ENCODE measurements at regions not wholly inside any gene's neighbourhood (a gene's known extent, or its start where the extent isn't known, plus 50 kb on each side); places are given as distances from the start of the nearest gene placed in this dataset.

DNA sequence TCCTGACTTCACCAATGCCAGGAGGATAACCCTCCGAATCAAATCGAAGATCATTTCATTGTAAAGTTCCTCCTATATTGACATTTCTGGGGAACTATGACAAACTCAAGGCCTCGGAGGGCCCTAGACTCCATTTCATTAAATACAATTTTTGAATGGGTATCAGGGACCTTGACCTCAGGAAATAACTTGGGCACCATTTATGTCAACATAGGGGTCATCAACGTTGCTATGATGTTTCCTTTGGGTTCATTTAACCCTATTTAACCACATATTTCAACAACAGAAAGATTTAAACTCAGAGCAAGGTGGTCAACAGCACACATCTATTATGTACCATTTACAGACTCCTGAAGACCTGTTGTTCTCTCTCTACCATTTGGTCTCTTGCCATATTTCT, 395.1 kb downstream of the TRIML1 start:
- no peak for DNase-seq (ENCODE audit: low read depth in 1 of 2, low spot score in 1 of 2)

DNA sequence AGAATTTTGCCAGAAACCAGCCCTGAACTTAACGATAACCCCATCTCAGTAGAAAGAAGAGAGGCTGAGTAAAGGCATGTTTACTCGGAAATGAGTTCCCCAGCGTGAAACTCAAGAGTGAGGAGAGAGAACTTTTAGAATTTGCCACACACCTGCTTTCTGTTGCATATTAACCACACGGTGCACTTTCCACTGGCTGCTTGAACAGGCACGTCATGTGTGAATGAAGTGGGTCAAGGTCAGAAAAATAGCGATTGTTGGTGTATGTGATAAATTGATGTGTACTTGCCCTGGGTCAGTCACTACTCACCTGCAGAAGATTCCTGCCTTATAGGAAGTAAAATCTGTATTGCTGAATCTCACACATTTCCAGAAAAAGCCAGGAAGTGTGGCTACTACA, 395.7 kb downstream of the TRIML1 start:
- no peak for DNase-seq (ENCODE audit: low read depth in 1 of 2, low spot score in 1 of 2)

DNA sequence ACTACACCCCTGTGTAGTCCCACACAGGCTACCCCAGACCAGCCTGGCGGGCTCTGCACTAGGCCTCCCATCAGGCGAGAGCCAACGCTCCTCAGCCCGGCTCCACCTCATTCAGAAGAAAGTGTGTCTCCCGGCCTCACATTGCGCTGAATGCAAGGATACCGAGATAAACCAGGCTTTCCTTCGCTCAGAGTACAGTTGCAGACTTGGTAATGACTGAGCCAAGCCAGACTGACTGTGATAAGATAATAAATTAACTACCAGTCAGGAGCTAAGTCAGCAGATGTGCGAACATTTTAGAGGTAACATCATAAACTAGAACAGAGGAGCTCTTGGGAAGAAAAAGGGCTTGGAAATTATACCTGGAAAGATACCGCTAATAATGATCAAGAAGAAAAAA, 397.6 kb downstream of the TRIML1 start:
- no peak for DNase-seq (ENCODE audit: low read depth in 1 of 2, low spot score in 1 of 2)

- no peak for DNase-seq (ENCODE audit: low read depth in 1 of 2, low spot score in 1 of 2)
These were observed 411.1 kb downstream of the TRIML1 start for GRCh38 chr4:188550296-188550695.

GRCh38 chr4:188551156-188551555, 411.9 kb downstream of the TRIML1 start:
- DNase-seq (ENCODE audit: low read depth in 1 of 2, low spot score in 1 of 2) = no peak

- no peak for DNase-seq (ENCODE audit: low read depth in 1 of 2, low spot score in 1 of 2)
These were observed 413.6 kb downstream of the TRIML1 start for GRCh38 chr4:188552741-188553275.

GRCh38 chr4:188554413-188554812, 415.2 kb downstream of the TRIML1 start:
- no peak for DNase-seq (ENCODE audit: low read depth in 1 of 2, low spot score in 1 of 2)

- no peak for DNase-seq (ENCODE audit: low read depth in 1 of 2, low spot score in 1 of 2)
These were observed 433.9 kb downstream of the TRIML1 start for GRCh38 chr4:188573104-188573503.

DNA sequence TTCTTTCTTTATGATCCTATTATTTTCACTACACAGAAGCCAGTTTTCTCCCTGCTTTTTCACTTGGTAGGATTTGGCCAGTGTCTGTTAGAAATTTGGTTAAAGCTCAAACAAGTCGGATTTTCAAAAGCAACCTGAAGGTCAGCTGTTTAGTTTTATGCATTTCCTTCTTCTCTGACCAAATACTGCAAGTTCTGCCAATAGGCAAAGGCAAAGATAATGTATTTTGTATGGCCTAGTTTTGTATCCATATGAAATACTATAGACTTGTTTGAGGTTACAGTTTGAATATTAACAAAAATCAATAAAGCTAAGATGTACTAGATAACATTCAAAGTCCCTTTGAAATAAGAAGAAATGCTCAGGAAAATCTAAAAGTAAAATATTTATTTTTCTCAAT, 439.4 kb downstream of the TRIML1 start:
- no peak for DNase-seq (ENCODE audit: low read depth in 1 of 2, low spot score in 1 of 2)

GRCh38 chr4:188596021-188596420, 456.8 kb downstream of the TRIML1 start:
- no peak for DNase-seq (ENCODE audit: low read depth in 1 of 2, low spot score in 1 of 2)

DNA sequence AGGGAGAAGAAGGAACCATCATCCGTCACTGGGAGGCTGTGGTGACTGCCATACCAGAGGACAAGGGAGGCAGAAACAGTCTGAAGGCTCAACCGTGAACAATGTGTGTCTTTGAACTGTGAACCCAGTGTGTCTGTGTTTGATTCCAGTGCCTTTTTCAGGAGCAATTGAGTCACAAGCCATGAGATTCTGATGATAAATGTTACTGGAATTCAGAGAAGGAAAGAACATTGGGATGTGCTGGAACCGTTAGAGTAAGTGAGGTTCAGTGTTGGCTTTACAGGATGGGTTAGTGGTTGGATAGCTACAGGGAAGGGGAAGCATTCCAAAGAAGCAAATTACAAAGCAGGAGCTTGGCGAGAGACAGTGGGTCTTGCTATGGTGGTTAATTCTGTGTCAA, 464.4 kb downstream of the TRIML1 start:
- no peak for DNase-seq (ENCODE audit: low read depth in 1 of 2, low spot score in 1 of 2)

DNA sequence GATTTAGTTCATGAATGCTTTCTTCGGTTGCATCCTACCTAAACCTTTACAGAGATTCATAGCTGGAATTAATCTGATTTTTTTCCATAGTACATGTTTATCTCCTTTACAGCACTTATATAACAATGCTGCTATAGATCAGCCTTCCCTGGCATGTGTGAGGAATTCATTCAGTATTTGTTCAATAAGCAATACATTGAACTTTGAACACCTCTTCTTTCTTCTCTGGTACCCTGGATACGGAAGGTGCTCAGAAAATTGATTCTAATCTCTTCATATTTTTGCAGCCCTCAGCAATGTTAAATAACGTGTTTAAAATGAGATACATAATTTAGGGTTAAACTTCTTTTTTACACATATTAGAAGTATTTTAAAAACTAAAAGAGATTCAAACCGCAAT, 467.4 kb downstream of the TRIML1 start:
- no peak for DNase-seq (ENCODE audit: low read depth in 1 of 2, low spot score in 1 of 2)

GRCh38 chr4:188611143-188611542, 471.9 kb downstream of the TRIML1 start:
- no peak for DNase-seq (ENCODE audit: low read depth in 1 of 2, low spot score in 1 of 2)

- no peak for DNase-seq (ENCODE audit: low read depth in 1 of 2, low spot score in 1 of 2)
These were observed 473.4 kb downstream of the TRIML1 start for GRCh38 chr4:188612659-188613058.

DNA sequence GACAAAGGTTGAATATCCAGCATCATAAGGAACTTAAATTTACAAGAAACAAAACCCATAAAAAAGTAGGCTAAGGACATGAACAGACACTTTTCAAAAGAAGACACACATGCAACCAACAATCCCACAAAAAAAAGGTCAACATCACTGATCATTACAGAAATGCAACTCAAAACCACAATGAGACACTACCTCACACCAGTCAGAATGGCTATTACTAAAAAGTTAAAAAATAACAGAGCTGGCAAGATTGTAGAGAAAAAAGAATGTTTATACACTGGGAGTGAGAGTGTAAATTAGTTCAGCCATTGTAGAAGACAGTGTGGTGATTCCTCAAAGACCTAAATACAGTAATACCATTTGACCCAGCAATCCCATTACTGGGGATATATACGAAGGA, 474.7 kb downstream of the TRIML1 start:
- DNase-seq (ENCODE audit: low read depth in 1 of 2, low spot score in 1 of 2) = no peak

- DNase-seq (ENCODE audit: low read depth in 1 of 2, low spot score in 1 of 2) = no peak
These were observed 480.4 kb downstream of the TRIML1 start for GRCh38 chr4:188619456-188620149.

DNA sequence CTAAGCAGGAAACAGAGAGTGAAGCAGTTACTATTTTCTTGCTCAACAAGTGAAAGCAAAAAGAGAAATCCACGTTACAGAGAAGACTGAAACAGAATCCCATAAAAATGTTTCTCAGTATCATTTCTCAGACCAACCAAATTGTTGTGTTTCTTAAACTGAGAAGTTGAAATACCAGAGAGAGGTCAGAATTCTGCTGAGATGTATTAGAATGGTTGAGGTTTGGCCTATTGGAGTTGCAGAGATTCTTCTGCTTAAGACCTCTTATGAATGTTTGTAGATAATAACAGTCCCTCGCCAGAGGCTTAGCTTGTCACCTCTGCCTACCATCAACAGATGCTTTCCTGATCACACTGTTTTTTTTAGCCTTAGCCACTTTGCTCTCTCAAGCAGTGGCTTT, 481.4 kb downstream of the TRIML1 start:
- DNase-seq (ENCODE audit: low read depth in 1 of 2, low spot score in 1 of 2) = no peak

- no peak for DNase-seq (ENCODE audit: low read depth in 1 of 2, low spot score in 1 of 2)
These were observed 484.1 kb downstream of the TRIML1 start for GRCh38 chr4:188623314-188623854.

DNA sequence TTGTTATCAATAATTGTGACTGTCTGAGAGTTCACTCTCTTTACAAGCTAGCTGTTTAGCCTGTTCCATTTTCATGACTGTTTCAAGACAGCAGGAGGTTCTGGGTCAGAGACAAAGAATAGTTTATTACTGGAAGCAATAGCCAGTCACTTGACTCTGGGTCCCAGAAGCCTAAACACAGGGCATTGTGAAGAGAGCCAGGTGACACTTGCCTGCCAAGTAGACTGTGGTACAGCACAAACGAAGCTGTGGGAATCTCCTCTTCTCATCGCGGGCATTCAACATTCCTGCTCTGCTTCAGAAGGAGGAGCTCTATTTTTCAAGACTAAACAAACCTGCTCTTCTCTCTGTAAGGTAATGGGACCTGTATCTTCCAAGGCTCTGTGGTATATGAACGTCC, 485.1 kb downstream of the TRIML1 start:
- DNase-seq (ENCODE audit: low read depth in 1 of 2, low spot score in 1 of 2) = no peak

- no peak for DNase-seq (ENCODE audit: low read depth in 1 of 2, low spot score in 1 of 2)
These were observed 488.7 kb downstream of the TRIML1 start for GRCh38 chr4:188627892-188628291.

DNA sequence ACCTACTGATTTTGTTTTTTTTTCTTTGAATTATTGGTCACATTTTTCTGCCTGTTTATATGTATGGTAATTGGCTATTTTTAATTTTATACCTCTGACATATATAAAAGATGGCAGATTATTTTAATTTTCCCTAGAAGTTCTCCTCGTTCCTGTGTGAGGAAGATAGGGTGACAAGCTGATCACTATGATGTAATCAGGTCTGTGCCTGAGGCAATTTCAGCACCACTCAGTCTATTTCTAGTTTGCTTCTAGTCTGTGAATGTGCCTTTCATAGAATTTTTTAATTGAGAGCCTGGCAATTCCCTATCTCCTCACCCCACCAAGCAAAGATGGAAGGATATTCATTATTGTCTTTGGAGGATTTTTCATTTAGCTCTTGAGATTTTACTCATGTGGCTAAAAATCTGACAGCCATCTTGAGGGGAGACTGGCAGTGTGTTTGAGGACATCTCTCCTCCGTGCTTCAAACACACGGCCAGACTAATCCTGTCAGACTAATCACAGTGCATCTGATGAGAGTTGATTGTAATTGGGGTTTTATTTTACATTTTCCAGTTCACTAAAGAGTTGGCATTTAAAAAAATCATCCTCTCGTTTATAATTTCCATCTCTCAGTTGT, 500.3 kb downstream of the TRIML1 start:
- no peak for DNase-seq (ENCODE audit: low read depth in 1 of 2, low spot score in 1 of 2)

- DNase-seq (ENCODE audit: low read depth in 1 of 2, low spot score in 1 of 2) = no peak
These were observed 508.7 kb downstream of the TRIML1 start for GRCh38 chr4:188647820-188648370.
